ENCODE measurements at regions not wholly inside any gene's neighbourhood (a gene's known extent, or its start where the extent isn't known, plus 50 kb on each side); places are given as distances from the start of the nearest gene placed in this dataset.

- H3K27me3 ChIP-seq (ENCODE audit: insufficient read depth, low read length) = no peaks in the 10 kb centered on the region
- no peaks in the 10 kb centered on the region for H3K27me3 Mint-ChIP-seq (ENCODE audit: low read depth, unreplicated experiment)
- H3K79me2 ChIP-seq (ENCODE audit: insufficient read depth, low read length) = no peaks in the 10 kb centered on the region
- no peaks in the 10 kb centered on the region for H3K9me3 Mint-ChIP-seq (ENCODE audit: unreplicated experiment)
- H3K4me3 ChIP-seq (ENCODE audit: insufficient read depth, low read depth, low read length) = no peak overlapping the region
- H3K9ac ChIP-seq (ENCODE audit: low read length) = no peak overlapping the region
- no peak overlapping the region for H3K4me2 ChIP-seq (ENCODE audit: low read length)
- no peak overlapping the region for H3K27ac ChIP-seq (ENCODE audit: low read depth, low read length)
- no peak for DNase-seq (ENCODE audit: low read depth)
- H3K36me3 Mint-ChIP-seq (ENCODE audit: low read depth, unreplicated experiment) = no peaks in the 10 kb centered on the region
- no peaks in the 10 kb centered on the region for H4K20me1 ChIP-seq (ENCODE audit: insufficient read depth, low read length)
- H3K4me3 Mint-ChIP-seq (ENCODE audit: unreplicated experiment) = no peak overlapping the region
- H3K36me3 ChIP-seq (ENCODE audit: insufficient read depth, low read length) = no peaks in the 10 kb centered on the region
- no peak for FAIRE-seq
- H3K4me1 Mint-ChIP-seq (ENCODE audit: low read depth, unreplicated experiment) = no peaks in the 10 kb centered on the region
- no peaks in the 10 kb centered on the region for H3K9me3 ChIP-seq (ENCODE audit: insufficient read depth, low read depth, low read length)
- H2AFZ ChIP-seq (ENCODE audit: low read depth, low read length) = no peak overlapping the region
- no peak for TF ChIP-seq CTCF (IDR thresholded peaks at IDR 0.05; ENCODE audit: insufficient read depth, low read depth, low read length)
- TF ChIP-seq EZH2 (IDR thresholded peaks at IDR 0.05; ENCODE audit: insufficient read depth, low read length) = no peak
- no peak overlapping the region for H3K27ac Mint-ChIP-seq (ENCODE audit: unreplicated experiment)
- H3K4me1 ChIP-seq (ENCODE audit: insufficient read depth, low read length) = no peaks in the 10 kb centered on the region
These were observed 153.9 kb upstream of the THSD7B start for GRCh38 chr2:136611451-136611850.

GRCh38 chr2:136582628-136583205 is 182.6 kb upstream of the THSD7B start:
- Histone ChIP-seq H3K4me2 (ENCODE audit: low read length) (no peak overlapping the region), H2AFZ (ENCODE audit: low read depth, low read length) (no peak overlapping the region), H3K4me1 (ENCODE audit: insufficient read depth, low read length) (no peaks in the 10 kb centered on the region), H3K9me3 (ENCODE audit: insufficient read depth, low read depth, low read length) (no peaks in the 10 kb centered on the region), H3K36me3 (ENCODE audit: insufficient read depth, low read length) (no peaks in the 10 kb centered on the region), H3K4me3 (ENCODE audit: insufficient read depth, low read depth, low read length) (no peak overlapping the region), H4K20me1 (ENCODE audit: insufficient read depth, low read length) (no peaks in the 10 kb centered on the region), H3K27me3 (ENCODE audit: insufficient read depth, low read length) (no peaks in the 10 kb centered on the region), H3K27ac (ENCODE audit: low read depth, low read length) (no peak overlapping the region), H3K9ac (ENCODE audit: low read length) (no peak overlapping the region), H3K79me2 (ENCODE audit: insufficient read depth, low read length) (no peaks in the 10 kb centered on the region)
- DNase-seq (ENCODE audit: low read depth) = no peak
- Mint-ChIP-seq H3K27ac (ENCODE audit: unreplicated experiment) (no peak overlapping the region), H3K4me1 (ENCODE audit: low read depth, unreplicated experiment) (no peaks in the 10 kb centered on the region), H3K9me3 (ENCODE audit: unreplicated experiment) (peaks cover under 1% of the 10 kb centered on the region), H3K36me3 (ENCODE audit: low read depth, unreplicated experiment) (no peaks in the 10 kb centered on the region), H3K27me3 (ENCODE audit: low read depth, unreplicated experiment) (peaks cover 49% of the 10 kb centered on the region), H3K4me3 (ENCODE audit: unreplicated experiment) (no peak overlapping the region)
- no peak for TF ChIP-seq EZH2 (IDR thresholded peaks at IDR 0.05; ENCODE audit: insufficient read depth, low read length)
- TF ChIP-seq CTCF (IDR thresholded peaks at IDR 0.05; ENCODE audit: insufficient read depth, low read depth, low read length) = no peak
- no peak for FAIRE-seq

GRCh38 chr2:136572335-136572734 is 193.0 kb upstream of the THSD7B start:
- TF ChIP-seq EZH2 (IDR thresholded peaks at IDR 0.05; ENCODE audit: insufficient read depth, low read length) (no peak), CTCF (IDR thresholded peaks at IDR 0.05; ENCODE audit: insufficient read depth, low read depth, low read length) (no peak)

More at GRCh38 chr2:136572335-136572734, 193.0 kb upstream of the THSD7B start:
- Mint-ChIP-seq H3K27ac (ENCODE audit: unreplicated experiment) (no peak overlapping the region), H3K4me1 (ENCODE audit: low read depth, unreplicated experiment) (no peaks in the 10 kb centered on the region), H3K36me3 (ENCODE audit: low read depth, unreplicated experiment) (no peaks in the 10 kb centered on the region), H3K27me3 (ENCODE audit: low read depth, unreplicated experiment) (peaks cover 3% of the 10 kb centered on the region), H3K4me3 (ENCODE audit: unreplicated experiment) (no peak overlapping the region), H3K9me3 (ENCODE audit: unreplicated experiment) (no peaks in the 10 kb centered on the region)
- no peak overlapping the region for H3K9ac ChIP-seq (ENCODE audit: low read length)
- FAIRE-seq (no peak), DNase-seq (ENCODE audit: low read depth) (no peak)
- H3K4me3 ChIP-seq (ENCODE audit: insufficient read depth, low read depth, low read length) = no peak overlapping the region
- peaks cover 3% of the 10 kb centered on the region for H3K9me3 ChIP-seq (ENCODE audit: insufficient read depth, low read depth, low read length)
- H4K20me1 ChIP-seq (ENCODE audit: insufficient read depth, low read length) = no peaks in the 10 kb centered on the region
- H3K4me2 ChIP-seq (ENCODE audit: low read length) = no peak overlapping the region
- no peaks in the 10 kb centered on the region for H3K36me3 ChIP-seq (ENCODE audit: insufficient read depth, low read length)
- no peaks in the 10 kb centered on the region for H3K27me3 ChIP-seq (ENCODE audit: insufficient read depth, low read length)
- H3K27ac ChIP-seq (ENCODE audit: low read depth, low read length) = no peak overlapping the region
- no peak overlapping the region for H2AFZ ChIP-seq (ENCODE audit: low read depth, low read length)
- H3K4me1 ChIP-seq (ENCODE audit: insufficient read depth, low read length) = no peaks in the 10 kb centered on the region
- H3K79me2 ChIP-seq (ENCODE audit: insufficient read depth, low read length) = no peaks in the 10 kb centered on the region
